ENCODE measurements at regions not wholly inside any gene's neighbourhood (a gene's known extent, or its start where the extent isn't known, plus 50 kb on each side); places are given as distances from the start of the nearest gene placed in this dataset.

GRCh38 chr9:90966031-90966290 lies 164.3 kb downstream of the SYK start:
- no peak overlapping the region for H3K27ac ChIP-seq
- H3K36me3 ChIP-seq: no peaks in the 10 kb centered on the region
- 71 to 72% methylated on average over 2 of the region's 2 CpGs for WGBS, 2 donors
- H3K4me3 ChIP-seq: no peak overlapping the region
- DNase-seq (ENCODE audit: low spot score in 2 of 2): no peak
- TF ChIP-seq POLR2A (IDR thresholded peaks at IDR 0.05) (no peak), CTCF (IDR thresholded peaks at IDR 0.05) (no peak), EP300 (IDR thresholded peaks at IDR 0.05) (no peak)
- no peaks in the 10 kb centered on the region for H3K27me3 ChIP-seq
- H3K9me3 ChIP-seq: no peaks in the 10 kb centered on the region
- peaks cover 0 to 10% (median 0%) of the 10 kb centered on the region in 4 donors for H3K4me1 ChIP-seq

- Histone ChIP-seq H3K4me1 (peaks cover 0 to 10% (median 0%) of the 10 kb centered on the region in 4 donors), H3K27me3 (no peaks in the 10 kb centered on the region), H3K36me3 (no peaks in the 10 kb centered on the region), H3K9me3 (no peaks in the 10 kb centered on the region), H3K27ac (no peak overlapping the region), H3K4me3 (no peak overlapping the region)
- 77 to 79% methylated on average over 19 of the region's 19 CpGs for whole genome bisulfite sequencing, 2 donors
- TF ChIP-seq EP300 (IDR thresholded peaks at IDR 0.05): no peak
- TF ChIP-seq POLR2A (IDR thresholded peaks at IDR 0.05): no peak
- no peak for TF ChIP-seq CTCF (IDR thresholded peaks at IDR 0.05)
- DNase-seq (ENCODE audit: low spot score in 2 of 2): no peak
These were observed 165.0 kb downstream of the SYK start for GRCh38 chr9:90966480-90967144.

- Histone ChIP-seq H3K4me3 (no peak overlapping the region), H3K36me3 (no peaks in the 10 kb centered on the region), H3K27ac (no peak overlapping the region), H3K9me3 (no peaks in the 10 kb centered on the region), H3K4me1 (peaks cover 0 to 10% (median 0%) of the 10 kb centered on the region in 4 donors), H3K27me3 (no peaks in the 10 kb centered on the region)
- TF ChIP-seq POLR2A (IDR thresholded peaks at IDR 0.05) (no peak), EP300 (IDR thresholded peaks at IDR 0.05) (no peak), CTCF (IDR thresholded peaks at IDR 0.05) (no peak)
- no peak for DNase-seq (ENCODE audit: low spot score in 2 of 2)
- WGBS, 2 donors: 83 to 88% methylated on average over 7 of the region's 7 CpGs
These were observed 165.5 kb downstream of the SYK start for GRCh38 chr9:90967145-90967538.

GRCh38 chr9:90969021-90969675 lies 167.5 kb downstream of the SYK start:
- no peak for DNase-seq (ENCODE audit: low spot score in 2 of 2)
- TF ChIP-seq POLR2A (IDR thresholded peaks at IDR 0.05) (no peak), EP300 (IDR thresholded peaks at IDR 0.05) (no peak), CTCF (IDR thresholded peaks at IDR 0.05) (no peak)
- Histone ChIP-seq H3K4me1 (peaks cover 0 to 7% (median 0%) of the 10 kb centered on the region in 4 donors), H3K4me3 (no peak overlapping the region), H3K9me3 (no peaks in the 10 kb centered on the region), H3K27me3 (no peaks in the 10 kb centered on the region), H3K36me3 (no peaks in the 10 kb centered on the region), H3K27ac (no peak overlapping the region)
- 87 to 90% methylated on average over 10 of the region's 10 CpGs for WGBS, 2 donors

- no peaks in the 10 kb centered on the region for H3K36me3 ChIP-seq
- H3K27me3 ChIP-seq: no peaks in the 10 kb centered on the region
- DNase-seq (ENCODE audit: low spot score in 2 of 2): no peak
- no peak overlapping the region for H3K27ac ChIP-seq
- no peak overlapping the region for H3K4me3 ChIP-seq
- no peaks in the 10 kb centered on the region for H3K9me3 ChIP-seq
- TF ChIP-seq EP300 (IDR thresholded peaks at IDR 0.05) (no peak), POLR2A (IDR thresholded peaks at IDR 0.05) (no peak), CTCF (IDR thresholded peaks at IDR 0.05) (no peak)
- H3K4me1 ChIP-seq: no peaks in the 10 kb centered on the region
- WGBS, 2 donors: 81% methylated on average over 9 of the region's 9 CpGs
These were observed 169.0 kb downstream of the SYK start for GRCh38 chr9:90970608-90971007.
